Natural killer cell treated with Interleukin-12 subunit alpha and Interleukin-12 subunit beta and Interleukin-15 and Interleukin-18, amount 100 ng/mL, for 72 hours (primary cell): ENCODE measurements at regions not wholly inside any gene's neighbourhood (a gene's known extent, or its start where the extent isn't known, plus 50 kb on each side); places are given as distances from the start of the nearest gene placed in this dataset.

Source experiments
- ATAC-seq, 2 donors: fragments of 150-1000 bp; cut with Tn5 transposase in 1 of 2; sonication (Bioruptor Pico), chemical (Tn5 transposase) in 1 of 2; 2 replicates each; pipeline ENCODE4 v1.10.0; 2021
- DNase-seq: peaks from one replicate; pipeline ENCODE4 v3.0.0; 2022; ENCODE audit warnings: low spot score
- H3K27ac Mint-ChIP-seq, 2 donors: 1 replicate in 1 of 2; 2 replicates in 1 of 2; pipeline ENCODE4 v1.8.0; 2022; ENCODE audit warnings: mixed read lengths in 2 of 2, mild to moderate bottlenecking in 1 of 2, moderate library complexity in 1 of 2
- H3K27me3 Mint-ChIP-seq, 2 donors: 1 replicate in 1 of 2; 2 replicates in 1 of 2; pipeline ENCODE4 v1.8.0; 2022; ENCODE audit warnings: mixed read lengths in 2 of 2
- H3K36me3 Mint-ChIP-seq: one replicate; pipeline ENCODE4 v1.8.0; 2022; ENCODE audit warnings: mixed read lengths
- H3K4me1 Mint-ChIP-seq, 2 donors: 1 replicate in 1 of 2; 2 replicates in 1 of 2; pipeline ENCODE4 v1.8.0; 2022; ENCODE audit warnings: low read depth in 2 of 2, mixed read lengths in 2 of 2, mild to moderate bottlenecking in 1 of 2
- H3K4me3 Mint-ChIP-seq: one replicate; pipeline ENCODE4 v1.8.0; 2022; ENCODE audit warnings: mixed read lengths
- H3K9me3 Mint-ChIP-seq: 2 replicates; pipeline ENCODE4 v1.8.0; 2022; ENCODE audit warnings: mixed read lengths

DNA sequence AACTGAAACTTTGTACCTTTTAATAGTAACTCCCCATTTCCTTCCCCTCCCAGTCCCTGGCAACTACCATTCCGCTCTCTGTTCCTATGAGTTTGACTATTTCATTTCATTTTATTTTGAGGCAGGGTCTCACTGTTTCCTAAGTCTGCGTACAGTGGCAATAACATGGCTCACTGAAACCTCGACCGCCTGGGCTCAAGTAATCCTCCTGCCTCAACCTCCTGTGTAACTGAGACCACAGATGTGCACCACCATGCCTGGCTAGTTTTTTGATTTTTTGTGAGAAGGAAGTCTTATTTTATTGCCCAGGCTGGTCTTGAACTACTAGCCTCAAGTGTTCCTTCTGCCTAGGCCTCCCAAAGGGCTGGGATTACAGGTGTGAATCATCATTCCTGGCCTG, 808.1 kb downstream of the CDH11 start:
- ATAC-seq (no peak), DNase-seq (no peak)
- Mint-ChIP-seq H3K27ac (no peak overlapping the region), H3K27me3 (no peaks in the 10 kb centered on the region), H3K9me3 (peaks cover 15% of the 10 kb centered on the region), H3K36me3 (peaks cover 5% of the 10 kb centered on the region), H3K4me1 (no peaks in the 10 kb centered on the region), H3K4me3 (no peak overlapping the region)

DNA sequence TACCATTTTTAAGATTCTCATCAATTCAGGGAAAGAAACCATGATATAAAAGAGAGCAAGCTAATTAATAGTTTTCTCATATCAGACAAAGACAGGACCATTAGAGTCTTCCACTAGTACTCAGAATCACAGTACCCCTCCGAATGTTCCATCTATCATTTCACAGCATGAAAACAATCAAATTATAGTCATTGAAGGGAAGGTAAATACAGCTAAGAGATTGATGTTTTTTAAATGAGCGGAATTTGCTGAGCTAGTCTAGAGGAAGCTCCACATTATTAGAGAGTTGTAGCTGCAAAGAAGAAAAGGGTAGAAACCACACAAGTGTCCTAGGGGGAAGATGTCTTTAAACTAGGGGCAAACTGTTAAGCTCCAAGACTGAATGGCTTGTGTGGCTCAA, 808.9 kb downstream of the CDH11 start:
- no peaks in the 10 kb centered on the region for H3K4me1 Mint-ChIP-seq
- no peak overlapping the region for H3K4me3 Mint-ChIP-seq
- ATAC-seq (no peak), DNase-seq (no peak)
- H3K27me3 Mint-ChIP-seq = no peaks in the 10 kb centered on the region
- no peak overlapping the region for H3K27ac Mint-ChIP-seq
- peaks cover 12% of the 10 kb centered on the region for H3K9me3 Mint-ChIP-seq
- H3K36me3 Mint-ChIP-seq = peaks cover 9% of the 10 kb centered on the region

- Mint-ChIP-seq H3K9me3 (peaks cover 17% of the 10 kb centered on the region), H3K4me3 (no peak overlapping the region)
- DNase-seq = no peak
Measured at GRCh38 chr16:64312292-64312691, 809.6 kb downstream of the CDH11 start.

GRCh38 chr16:64311241-64311640, 810.6 kb downstream of the CDH11 start:
- Mint-ChIP-seq H3K27ac (no peak overlapping the region), H3K9me3 (peaks cover 17% of the 10 kb centered on the region), H3K36me3 (peaks cover 9% of the 10 kb centered on the region), H3K4me3 (no peak overlapping the region), H3K27me3 (no peaks in the 10 kb centered on the region), H3K4me1 (no peaks in the 10 kb centered on the region)
- ATAC-seq = no peak
- no peak for DNase-seq

More at GRCh38 chr16:64312292-64312691, 809.6 kb downstream of the CDH11 start:
- Mint-ChIP-seq H3K36me3 (peaks cover 9% of the 10 kb centered on the region), H3K27me3 (no peaks in the 10 kb centered on the region), H3K4me1 (no peaks in the 10 kb centered on the region), H3K27ac (no peak overlapping the region)
- no peak for ATAC-seq

GRCh38 chr16:64309398-64310110, 812.3 kb downstream of the CDH11 start:
- H3K4me1 Mint-ChIP-seq = no peaks in the 10 kb centered on the region
- H3K27ac Mint-ChIP-seq = no peak overlapping the region
- H3K27me3 Mint-ChIP-seq = no peaks in the 10 kb centered on the region
- H3K4me3 Mint-ChIP-seq = no peak overlapping the region
- DNase-seq (no peak), ATAC-seq (no peak)
- H3K36me3 Mint-ChIP-seq = peaks cover 9% of the 10 kb centered on the region
- peaks cover 21% of the 10 kb centered on the region for H3K9me3 Mint-ChIP-seq

- peaks cover 9% of the 10 kb centered on the region for H3K36me3 Mint-ChIP-seq
- H3K9me3 Mint-ChIP-seq = peaks cover 21% of the 10 kb centered on the region
- no peak overlapping the region for H3K27ac Mint-ChIP-seq
- H3K4me1 Mint-ChIP-seq = no peaks in the 10 kb centered on the region
- ATAC-seq (no peak), DNase-seq (no peak)
- no peaks in the 10 kb centered on the region for H3K27me3 Mint-ChIP-seq
- no peak overlapping the region for H3K4me3 Mint-ChIP-seq
Measured at GRCh38 chr16:64308721-64309120, 813.1 kb downstream of the CDH11 start.

DNA sequence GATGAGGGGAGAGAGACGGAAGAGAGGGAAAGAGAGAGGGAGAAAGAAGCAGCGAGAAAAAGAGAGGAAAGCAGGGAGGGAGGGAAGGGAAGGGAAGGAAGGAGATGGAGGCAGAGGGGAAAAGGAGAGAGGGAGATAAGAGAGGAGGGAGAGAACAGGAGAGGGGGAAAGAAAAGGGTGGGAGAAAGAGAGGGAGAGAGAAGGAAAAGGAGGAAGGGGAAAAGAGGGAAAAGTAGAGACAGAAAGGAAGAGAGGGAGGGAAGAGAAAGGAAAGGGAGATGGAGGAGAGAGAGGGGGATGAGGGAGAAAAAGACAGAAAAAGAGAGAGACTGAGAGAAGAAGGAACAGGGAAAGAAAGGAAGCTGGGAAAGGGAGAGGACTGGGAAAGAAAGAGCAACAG, 814.4 kb downstream of the CDH11 start:
- no peak for ATAC-seq
- no peak for DNase-seq
- Mint-ChIP-seq H3K4me1 (no peaks in the 10 kb centered on the region), H3K27me3 (no peaks in the 10 kb centered on the region), H3K9me3 (peaks cover 17% of the 10 kb centered on the region), H3K27ac (no peak overlapping the region), H3K4me3 (no peak overlapping the region), H3K36me3 (peaks cover 5% of the 10 kb centered on the region)

DNA sequence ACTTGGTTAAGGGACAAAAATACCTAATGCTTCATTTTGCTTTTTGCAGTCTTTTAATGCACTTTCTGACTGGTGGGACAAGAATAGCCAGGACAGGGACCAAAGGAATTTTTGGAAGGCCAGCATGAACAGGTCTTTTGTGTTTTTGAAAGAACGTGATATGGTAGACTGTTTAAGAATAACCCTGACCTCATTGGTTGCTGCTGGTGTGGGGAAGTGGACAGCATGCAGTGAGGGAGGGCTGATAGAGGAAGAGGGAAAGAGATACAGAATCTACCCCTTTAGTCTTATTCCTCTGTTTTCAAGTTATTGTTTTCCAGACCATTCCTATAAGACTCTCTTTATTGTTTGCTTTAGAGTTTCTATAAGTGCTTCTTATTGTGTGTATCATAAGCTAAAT, 816.2 kb downstream of the CDH11 start:
- ATAC-seq (no peak), DNase-seq (no peak)
- Mint-ChIP-seq H3K9me3 (peaks cover 17% of the 10 kb centered on the region), H3K36me3 (peaks cover 5% of the 10 kb centered on the region), H3K27me3 (no peaks in the 10 kb centered on the region), H3K27ac (no peak overlapping the region), H3K4me3 (no peak overlapping the region), H3K4me1 (no peaks in the 10 kb centered on the region)

- ATAC-seq (no peak), DNase-seq (no peak)
- H3K27ac Mint-ChIP-seq = no peak overlapping the region
- peaks cover 5% of the 10 kb centered on the region for H3K36me3 Mint-ChIP-seq
- no peaks in the 10 kb centered on the region for H3K27me3 Mint-ChIP-seq
- H3K4me3 Mint-ChIP-seq = no peak overlapping the region
- peaks cover 14% of the 10 kb centered on the region for H3K9me3 Mint-ChIP-seq
- H3K4me1 Mint-ChIP-seq = no peaks in the 10 kb centered on the region
Measured at GRCh38 chr16:64304951-64305350, 816.9 kb downstream of the CDH11 start.

DNA sequence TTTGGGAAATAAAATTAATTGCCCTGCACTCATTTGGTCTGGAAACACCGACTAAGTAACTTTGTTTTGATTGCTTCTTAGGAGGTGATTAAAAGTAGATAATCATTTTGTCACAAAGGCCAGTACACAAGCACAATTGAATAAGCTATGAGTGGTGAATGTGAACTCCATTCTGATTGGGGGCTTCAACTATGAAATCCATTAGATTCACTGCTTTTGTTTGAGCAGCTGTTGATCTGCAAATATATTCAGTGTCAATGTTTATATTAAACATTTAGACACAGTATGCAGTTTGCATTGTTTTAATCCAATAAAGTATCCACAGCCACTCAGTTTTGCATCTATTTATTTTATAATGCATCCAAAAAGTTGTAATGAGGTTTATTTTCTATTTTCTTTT, 817.5 kb downstream of the CDH11 start:
- ATAC-seq = no peak

DNA sequence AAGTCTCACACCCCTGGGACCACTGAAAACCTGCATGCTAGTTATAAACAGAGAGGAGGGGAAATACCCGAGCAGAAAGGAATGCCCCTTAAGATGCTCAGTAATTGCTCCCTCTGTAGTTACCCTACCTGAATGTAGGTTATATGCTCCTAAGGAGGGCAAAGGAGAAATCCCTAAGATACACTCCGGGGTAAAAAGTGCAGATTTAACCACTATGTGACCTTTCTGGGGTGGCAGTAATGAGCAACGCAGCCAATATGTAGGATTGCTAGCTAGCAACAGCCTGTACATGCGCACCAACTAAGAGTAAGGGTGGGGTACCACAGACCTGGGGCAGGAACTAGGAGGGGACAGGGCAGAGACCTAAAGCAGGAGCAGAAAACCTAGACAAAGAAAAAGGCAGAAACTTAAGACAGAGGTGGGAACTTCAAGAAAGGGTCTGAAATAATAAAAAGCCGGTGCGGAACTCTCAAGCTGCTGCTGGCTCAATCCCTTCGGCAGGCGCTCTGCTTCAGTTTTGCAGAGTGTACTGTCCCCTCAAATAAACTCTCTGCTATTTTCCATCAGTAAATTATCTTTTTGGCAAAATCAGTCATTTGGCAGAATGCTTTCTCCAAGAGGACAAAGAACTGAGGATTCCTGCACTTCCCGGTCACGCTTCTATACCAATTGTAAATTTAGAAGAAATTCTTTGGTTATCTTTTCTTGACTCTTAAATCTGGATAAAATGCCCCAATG, 823.8 kb downstream of the CDH11 start:
- ATAC-seq (no peak), DNase-seq (no peak)
- no peak overlapping the region for H3K27ac Mint-ChIP-seq
- peaks cover 8% of the 10 kb centered on the region for H3K36me3 Mint-ChIP-seq
- H3K27me3 Mint-ChIP-seq = no peaks in the 10 kb centered on the region
- H3K4me3 Mint-ChIP-seq = no peak overlapping the region
- H3K4me1 Mint-ChIP-seq = no peaks in the 10 kb centered on the region
- H3K9me3 Mint-ChIP-seq = peaks cover 11% of the 10 kb centered on the region

More for the DNA sequence above, 817.5 kb downstream of the CDH11 start:
- H3K36me3 Mint-ChIP-seq = peaks cover 5% of the 10 kb centered on the region
- no peak for DNase-seq
- no peaks in the 10 kb centered on the region for H3K4me1 Mint-ChIP-seq
- no peak overlapping the region for H3K4me3 Mint-ChIP-seq
- peaks cover 9% of the 10 kb centered on the region for H3K9me3 Mint-ChIP-seq
- no peaks in the 10 kb centered on the region for H3K27me3 Mint-ChIP-seq
- no peak overlapping the region for H3K27ac Mint-ChIP-seq

- no peak overlapping the region for H3K27ac Mint-ChIP-seq
- no peak for DNase-seq
- H3K4me3 Mint-ChIP-seq = no peak overlapping the region
- peaks cover 8% of the 10 kb centered on the region for H3K36me3 Mint-ChIP-seq
- no peaks in the 10 kb centered on the region for H3K27me3 Mint-ChIP-seq
- peaks cover 13% of the 10 kb centered on the region for H3K9me3 Mint-ChIP-seq
- no peaks in the 10 kb centered on the region for H3K4me1 Mint-ChIP-seq
- ATAC-seq = no peak
Measured at GRCh38 chr16:64295466-64295865, 826.4 kb downstream of the CDH11 start.

- ATAC-seq (no peak), DNase-seq (no peak)
- Mint-ChIP-seq H3K9me3 (peaks cover 15% of the 10 kb centered on the region), H3K4me1 (no peaks in the 10 kb centered on the region), H3K27me3 (no peaks in the 10 kb centered on the region), H3K4me3 (no peak overlapping the region), H3K27ac (no peak overlapping the region), H3K36me3 (peaks cover 10% of the 10 kb centered on the region)
Measured at GRCh38 chr16:64292953-64293352, 828.9 kb downstream of the CDH11 start.

- DNase-seq = no peak
- Mint-ChIP-seq H3K4me3 (no peak overlapping the region), H3K36me3 (peaks cover 5% of the 10 kb centered on the region), H3K9me3 (peaks cover 9% of the 10 kb centered on the region), H3K4me1 (no peaks in the 10 kb centered on the region), H3K27me3 (no peaks in the 10 kb centered on the region), H3K27ac (no peak overlapping the region)
- no peak for ATAC-seq
Measured at GRCh38 chr16:64292161-64292560, 829.7 kb downstream of the CDH11 start.
